GM18870 (cell line): ENCODE measurements at regions not wholly inside any gene's neighbourhood (a gene's known extent, or its start where the extent isn't known, plus 50 kb on each side); places are given as distances from the start of the nearest gene placed in this dataset.
"Not testable (repeated sequence)": the region's sequence is repeated elsewhere in the genome, so short reads cannot be mapped to it uniquely, and the experiment has no call there.

ENCODE experiments used
- ATAC-seq: cut with Tn5 transposase; IDR thresholded peaks from one replicate; pipeline ENCODE4 v1.9.1; 2021; ENCODE audit warnings: moderate library complexity; ENCODE audit not compliant: unreplicated experiment

GRCh38 chr4:140219567-140219966 lies 65.6 kb upstream of the MAML3 start:
- no peak for ATAC-seq

- ATAC-seq = not testable (repeated sequence)
Observed at GRCh38 chr4:140219070-140219469, 65.1 kb upstream of the MAML3 start.

- no peak for ATAC-seq
Observed at GRCh38 chr4:140213749-140214148, 59.8 kb upstream of the MAML3 start.

- no peak for ATAC-seq
Observed at GRCh38 chr4:140213116-140213515, 59.1 kb upstream of the MAML3 start.

- no peak for ATAC-seq
Observed at GRCh38 chr4:140212646-140213045, 58.7 kb upstream of the MAML3 start.

- ATAC-seq = no peak
Observed at GRCh38 chr4:140212194-140212593, 58.2 kb upstream of the MAML3 start.

- no peak for ATAC-seq
Observed at GRCh38 chr4:140211693-140212092, 57.7 kb upstream of the MAML3 start.

- ATAC-seq = no peak
Observed at GRCh38 chr4:140211161-140211560, 57.2 kb upstream of the MAML3 start.

- no peak for ATAC-seq
Observed at GRCh38 chr4:140208921-140209320, 54.9 kb upstream of the MAML3 start.
